ENCODE measurements at regions not wholly inside any gene's neighbourhood (a gene's known extent, or its start where the extent isn't known, plus 50 kb on each side); places are given as distances from the start of the nearest gene placed in this dataset.

GRCh38 chr5:101904736-101905135 lies 391.3 kb downstream of the SLCO4C1 start:
- TF ChIP-seq CTCF (IDR thresholded peaks at IDR 0.05; ENCODE audit: low read depth, low read length) (no peak), EZH2phosphoT487 (IDR thresholded peaks at IDR 0.05; ENCODE audit: low read depth) (no peak)

All from OCI-LY3 (cell line).